Panc1 (cell line): ENCODE measurements at regions not wholly inside any gene's neighbourhood (a gene's known extent, or its start where the extent isn't known, plus 50 kb on each side); places are given as distances from the start of the nearest gene placed in this dataset.

Source experiments
- CTCF ChIP-seq: fragments of 450-650 bp; IDR thresholded peaks from 2 replicates; pipeline ENCODE4 v1.5.1; 2017; ENCODE audit warnings: mild to moderate bottlenecking
- REST ChIP-seq, 2 experiments: IDR thresholded peaks; 2 replicates each; pipeline ENCODE4 v1.6.1; 2011 to 2012; ENCODE audit warnings: low read depth in 2 of 2, control low read depth in 1 of 2, low read length in 1 of 2, mild to moderate bottlenecking in 1 of 2, moderate library complexity in 1 of 2; ENCODE audit not compliant: insufficient read depth in 1 of 2

- TF ChIP-seq CTCF, result no peak
- TF ChIP-seq REST (IDR thresholded peaks at IDR 0.05; ENCODE audit: insufficient read depth in 1 of 2, low read depth in 2 of 2, low read length in 1 of 2), result no peak
These were observed 71.0 kb upstream of the TRABD2B start for GRCh38 chr1:48068206-48068605.
